AG10803 (cell line): ENCODE measurements at regions not wholly inside any gene's neighbourhood (a gene's known extent, or its start where the extent isn't known, plus 50 kb on each side); places are given as distances from the start of the nearest gene placed in this dataset.

ENCODE experiments used
- DNase-seq: peaks from one replicate; pipeline ENCODE4 v3.0.0; 2010; ENCODE audit warnings: low read depth
- H3K4me3 ChIP-seq: 2 replicates; pipeline ENCODE4 v1.5.1; 2011; ENCODE audit warnings: mild to moderate bottlenecking, low read length, control low read depth
- TF ChIP-seq, protein P1 (sequence below): conservative IDR thresholded peaks from 2 replicates; pipeline ENCODE4 v1.5.1; 2011; ENCODE audit warnings: mild to moderate bottlenecking, low read length, control low read depth, inconsistent platforms

DNA sequence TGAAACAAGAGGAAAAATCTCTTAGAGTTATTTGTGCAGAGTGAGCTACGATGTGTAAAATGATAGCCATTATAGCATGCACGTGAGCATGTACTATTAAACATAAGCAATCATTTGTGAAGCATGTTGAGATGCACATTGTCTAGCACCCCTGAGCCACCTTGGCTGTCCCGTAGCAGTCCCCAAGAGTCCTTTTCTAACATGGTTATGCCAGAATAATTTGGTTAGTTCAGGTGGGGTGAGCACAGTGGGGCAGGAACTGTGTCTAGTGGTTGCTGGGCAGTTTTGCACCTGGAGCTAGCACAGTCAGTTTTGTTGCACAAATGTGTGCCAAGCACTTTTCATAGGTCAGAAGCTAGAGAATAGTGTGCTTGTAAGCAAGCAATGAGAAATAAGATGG is 809.8 kb downstream of the RNF144A start:
- no peak overlapping the region for H3K4me3 ChIP-seq
- DNase-seq = no peak
- TF ChIP-seq, protein P1, sequence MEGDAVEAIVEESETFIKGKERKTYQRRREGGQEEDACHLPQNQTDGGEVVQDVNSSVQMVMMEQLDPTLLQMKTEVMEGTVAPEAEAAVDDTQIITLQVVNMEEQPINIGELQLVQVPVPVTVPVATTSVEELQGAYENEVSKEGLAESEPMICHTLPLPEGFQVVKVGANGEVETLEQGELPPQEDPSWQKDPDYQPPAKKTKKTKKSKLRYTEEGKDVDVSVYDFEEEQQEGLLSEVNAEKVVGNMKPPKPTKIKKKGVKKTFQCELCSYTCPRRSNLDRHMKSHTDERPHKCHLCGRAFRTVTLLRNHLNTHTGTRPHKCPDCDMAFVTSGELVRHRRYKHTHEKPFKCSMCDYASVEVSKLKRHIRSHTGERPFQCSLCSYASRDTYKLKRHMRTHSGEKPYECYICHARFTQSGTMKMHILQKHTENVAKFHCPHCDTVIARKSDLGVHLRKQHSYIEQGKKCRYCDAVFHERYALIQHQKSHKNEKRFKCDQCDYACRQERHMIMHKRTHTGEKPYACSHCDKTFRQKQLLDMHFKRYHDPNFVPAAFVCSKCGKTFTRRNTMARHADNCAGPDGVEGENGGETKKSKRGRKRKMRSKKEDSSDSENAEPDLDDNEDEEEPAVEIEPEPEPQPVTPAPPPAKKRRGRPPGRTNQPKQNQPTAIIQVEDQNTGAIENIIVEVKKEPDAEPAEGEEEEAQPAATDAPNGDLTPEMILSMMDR = no peak

DNA sequence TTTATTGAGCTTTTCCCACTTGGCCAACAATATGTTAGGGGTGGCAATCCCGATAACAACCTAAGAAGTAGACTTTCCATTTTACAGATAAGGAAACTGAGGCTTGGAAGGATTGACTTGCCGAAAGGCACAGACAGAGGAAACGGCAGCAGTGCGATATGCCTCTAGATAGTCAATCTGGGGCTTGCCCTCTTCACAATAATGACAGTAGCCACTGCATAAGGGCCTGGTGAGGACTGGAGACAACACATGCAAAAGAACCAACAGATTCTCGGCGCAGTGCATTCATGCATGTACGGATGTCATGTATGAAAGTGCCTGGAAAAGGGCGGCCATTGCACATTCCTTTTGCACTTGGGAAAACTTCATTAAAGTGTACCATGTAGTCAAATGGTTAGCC is 811.2 kb downstream of the RNF144A start:
- no peak for DNase-seq
- TF ChIP-seq, protein P1 = no peak
- no peak overlapping the region for H3K4me3 ChIP-seq

DNA sequence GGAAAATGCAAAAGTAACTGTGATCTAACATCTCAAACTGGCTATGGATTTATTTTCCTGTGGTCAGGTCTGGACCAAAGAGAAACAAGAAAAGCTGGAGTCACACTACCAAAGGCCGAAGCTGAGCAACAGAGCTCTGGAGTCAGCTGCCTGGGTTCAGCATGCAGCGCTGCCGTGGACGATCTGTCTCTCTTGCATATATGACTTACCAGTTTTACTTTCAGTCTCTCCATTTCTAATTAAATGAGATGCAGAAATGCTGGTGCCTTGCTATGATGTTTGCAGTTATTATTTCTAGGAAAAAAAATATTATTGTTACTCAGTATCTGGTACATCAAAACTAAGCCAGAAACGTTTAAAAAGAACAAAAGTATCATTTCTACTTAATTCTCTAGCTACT is 813.2 kb downstream of the RNF144A start:
- no peak for DNase-seq
- no peak overlapping the region for H3K4me3 ChIP-seq
- TF ChIP-seq, protein P1 = no peak

DNA sequence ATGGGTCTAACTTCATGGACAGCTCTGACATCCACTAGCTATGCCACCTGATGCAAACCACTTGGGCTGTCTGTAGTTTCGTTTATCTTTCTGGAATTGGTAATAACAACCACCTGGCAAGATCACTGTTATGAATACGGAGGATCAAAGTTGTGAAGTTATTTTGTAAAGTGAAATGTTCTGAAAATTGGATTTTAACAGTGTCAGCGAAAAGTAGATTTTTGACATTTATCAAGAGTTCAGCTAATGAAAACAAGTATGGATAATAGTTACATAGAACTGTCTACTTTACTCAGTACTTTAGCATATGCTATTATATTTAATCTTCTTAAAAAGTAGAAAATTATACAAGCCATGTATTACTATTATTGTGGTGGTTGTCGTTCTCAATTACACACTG is 813.8 kb downstream of the RNF144A start:
- TF ChIP-seq, protein P1 = no peak
- no peak overlapping the region for H3K4me3 ChIP-seq
- no peak for DNase-seq

DNA sequence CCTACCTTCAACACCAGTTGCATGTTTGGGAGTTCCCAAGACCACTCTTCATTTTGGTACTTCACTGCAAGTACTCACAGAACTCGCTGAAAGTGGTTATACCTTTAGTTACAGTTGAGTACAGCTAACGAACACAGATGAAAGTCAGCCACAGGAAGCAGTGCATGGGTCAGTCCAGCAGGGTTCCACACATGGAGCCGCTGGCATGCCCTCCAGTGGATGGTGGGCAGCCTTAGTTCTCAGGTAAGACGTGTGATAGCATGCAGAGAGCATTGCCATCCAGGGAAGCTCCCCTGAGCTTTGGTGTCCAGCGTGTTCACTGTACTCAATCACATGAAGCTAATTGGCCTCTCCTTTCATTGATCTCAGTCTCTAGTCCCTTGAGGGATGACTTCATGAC is 815.3 kb downstream of the RNF144A start:
- no peak for DNase-seq
- TF ChIP-seq, protein P1 = no peak
- no peak overlapping the region for H3K4me3 ChIP-seq

DNA sequence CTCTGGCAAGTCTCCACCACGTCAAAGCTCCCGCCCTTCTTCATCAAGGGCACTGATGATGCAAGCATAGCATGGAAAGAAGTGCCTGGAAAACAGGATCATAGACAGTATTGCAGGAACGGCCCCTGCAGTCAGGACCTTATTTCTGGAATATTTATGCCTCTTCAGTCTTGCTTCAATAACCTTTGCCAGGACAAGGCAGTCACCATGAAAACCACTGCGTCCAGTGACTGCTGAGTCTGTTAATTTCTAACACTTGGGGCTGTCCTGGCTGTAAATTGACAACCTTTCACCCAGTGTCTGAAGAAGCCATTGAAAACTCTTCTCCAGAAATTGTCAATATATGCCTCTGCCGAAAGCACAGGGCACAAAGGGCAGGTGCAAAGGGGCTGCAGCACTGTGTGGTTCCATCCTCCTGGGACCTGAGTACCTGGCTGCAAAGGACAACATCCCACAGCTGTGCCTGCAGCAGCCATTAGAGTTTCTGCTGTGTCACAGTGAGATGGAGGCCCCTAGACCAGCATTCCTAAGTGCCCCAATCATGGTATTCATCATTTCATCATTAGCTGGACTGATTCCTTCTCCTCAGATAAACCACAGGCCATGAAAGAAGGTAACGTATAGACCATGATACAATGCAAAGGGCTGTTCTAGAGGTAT is 819.6 kb downstream of the RNF144A start:
- DNase-seq = peak; percentile 71
- TF ChIP-seq, protein P1 = no peak
- no peak overlapping the region for H3K4me3 ChIP-seq

DNA sequence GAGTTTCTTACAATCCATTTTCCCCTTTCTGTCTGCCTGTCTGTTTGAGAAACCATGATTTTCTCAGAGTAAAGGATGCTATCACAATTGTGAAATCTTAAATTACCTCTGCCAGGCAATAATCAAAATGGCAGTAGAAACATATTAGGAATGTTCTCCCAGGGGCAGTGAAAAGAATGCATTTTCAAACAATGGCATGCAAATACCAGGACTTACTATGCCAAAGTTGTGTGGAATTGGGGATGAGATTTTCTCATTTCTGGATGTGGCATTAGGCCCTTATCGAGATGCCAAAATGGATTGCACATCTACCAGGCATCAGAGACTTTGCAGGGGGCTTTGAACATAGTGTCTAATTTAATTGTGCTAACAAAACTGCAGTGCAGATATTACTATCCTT is 821.4 kb downstream of the RNF144A start:
- no peak overlapping the region for H3K4me3 ChIP-seq
- TF ChIP-seq, protein P1 = no peak
- peak; percentile 84 for DNase-seq
